Anterior cingulate cortex (tissue), 58 donors: ENCODE measurements at regions not wholly inside any gene's neighbourhood (a gene's known extent, or its start where the extent isn't known, plus 50 kb on each side); places are given as distances from the start of the nearest gene placed in this dataset.
A peak's percentile ranks its signal among the peaks of the same experiment; 100 is the strongest.
"Not testable (repeated sequence)": the region's sequence is repeated elsewhere in the genome, so short reads cannot be mapped to it uniquely, and the experiment has no call there.

Experiments
- DNase-seq, 58 donors: peaks; one replicate each; lab custom pipeline; 2025; lab: John Stamatoyannopoulos, UW

GRCh38 chr18:45336448-45336847, 278.8 kb upstream of the SLC14A2 start:
- no peak for DNase-seq

- no peak for DNase-seq
Measured at GRCh38 chr18:45337477-45337876, 277.8 kb upstream of the SLC14A2 start.

- DNase-seq: no peak
Measured at GRCh38 chr18:45339810-45340550, 275.3 kb upstream of the SLC14A2 start.

GRCh38 chr18:45340884-45341283, 274.4 kb upstream of the SLC14A2 start:
- DNase-seq: no peak

- DNase-seq: no peak
Measured at GRCh38 chr18:45341454-45341853, 273.8 kb upstream of the SLC14A2 start.

- DNase-seq: no peak
Measured at GRCh38 chr18:45342166-45342565, 273.1 kb upstream of the SLC14A2 start.

GRCh38 chr18:45342653-45343052, 272.6 kb upstream of the SLC14A2 start:
- no peak for DNase-seq

GRCh38 chr18:45343365-45343764, 271.9 kb upstream of the SLC14A2 start:
- DNase-seq: no peak

- not testable (repeated sequence) for DNase-seq
Measured at GRCh38 chr18:45344680-45345079, 270.6 kb upstream of the SLC14A2 start.

- no peak for DNase-seq
Measured at GRCh38 chr18:45349019-45349418, 266.3 kb upstream of the SLC14A2 start.

- DNase-seq: no peak
Measured at GRCh38 chr18:45349467-45349866, 265.8 kb upstream of the SLC14A2 start.

- DNase-seq: no peak
Measured at GRCh38 chr18:45350404-45351156, 264.7 kb upstream of the SLC14A2 start.

GRCh38 chr18:45352874-45353273, 262.4 kb upstream of the SLC14A2 start:
- no peak for DNase-seq

- DNase-seq: no peak
Measured at GRCh38 chr18:45353530-45353929, 261.7 kb upstream of the SLC14A2 start.

- no peak for DNase-seq
Measured at GRCh38 chr18:45355944-45356520, 259.2 kb upstream of the SLC14A2 start.

GRCh38 chr18:45357686-45358470, 257.4 kb upstream of the SLC14A2 start:
- DNase-seq: no peak

GRCh38 chr18:45359275-45360009, 255.8 kb upstream of the SLC14A2 start:
- DNase-seq: peak in 23 of 58 donors; percentile 2 to 63 (median 21)

GRCh38 chr18:45361125-45361851, 254.0 kb upstream of the SLC14A2 start:
- no peak for DNase-seq

- DNase-seq: peak in 36 of 58 donors; percentile 6 to 85 (median 34)
Measured at GRCh38 chr18:45363196-45363595, 252.1 kb upstream of the SLC14A2 start.
